D721Med (cell line): ENCODE measurements at regions not wholly inside any gene's neighbourhood (a gene's known extent, or its start where the extent isn't known, plus 50 kb on each side); places are given as distances from the start of the nearest gene placed in this dataset.

Experiments
- DNase-seq: peaks from one replicate; pipeline ENCODE4 v3.0.0; 2011; ENCODE audit warnings: low spot score; ENCODE audit not compliant: insufficient read length
- FAIRE-seq: peaks from 2 replicates; lab custom pipeline; 2011; peaks lifted over from hg19 to GRCh38; lab: Jason Lieb, UNC
- CTCF ChIP-seq: IDR thresholded peaks from 2 replicates; pipeline ENCODE4 v1.5.1; 2012; ENCODE audit warnings: mild to moderate bottlenecking, control low read depth; ENCODE audit not compliant: insufficient read depth; ENCODE audit errors: missing control alignments

DNA sequence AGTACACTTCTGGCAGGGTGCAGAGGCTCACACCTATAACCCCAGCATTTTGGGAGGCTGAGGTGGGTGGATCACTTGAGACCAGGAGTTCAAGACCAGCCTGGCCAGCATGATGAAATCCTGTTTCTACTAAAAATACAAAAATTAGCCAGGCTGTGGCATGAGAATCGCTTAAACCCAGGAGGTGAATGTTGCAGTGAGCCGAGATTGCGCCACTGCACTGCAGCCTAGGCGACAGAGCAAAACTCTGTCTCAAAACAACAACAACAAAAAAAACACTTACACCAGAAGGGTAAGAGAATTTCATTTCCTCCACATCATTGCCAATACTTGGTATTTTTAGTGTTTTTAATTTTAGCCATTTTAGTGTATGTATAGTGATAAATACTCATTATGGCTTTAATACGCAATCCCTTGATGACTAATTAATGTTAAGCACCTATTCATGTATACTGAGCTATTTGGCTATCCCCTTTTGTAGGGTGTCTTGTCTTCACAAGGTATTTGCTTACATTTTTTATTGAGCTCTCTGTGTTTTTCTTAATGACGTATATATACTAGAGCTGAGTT, 77.1 kb upstream of the TNR start:
- DNase-seq (no peak), FAIRE-seq (no peak)
- TF ChIP-seq CTCF, result no peak

DNA sequence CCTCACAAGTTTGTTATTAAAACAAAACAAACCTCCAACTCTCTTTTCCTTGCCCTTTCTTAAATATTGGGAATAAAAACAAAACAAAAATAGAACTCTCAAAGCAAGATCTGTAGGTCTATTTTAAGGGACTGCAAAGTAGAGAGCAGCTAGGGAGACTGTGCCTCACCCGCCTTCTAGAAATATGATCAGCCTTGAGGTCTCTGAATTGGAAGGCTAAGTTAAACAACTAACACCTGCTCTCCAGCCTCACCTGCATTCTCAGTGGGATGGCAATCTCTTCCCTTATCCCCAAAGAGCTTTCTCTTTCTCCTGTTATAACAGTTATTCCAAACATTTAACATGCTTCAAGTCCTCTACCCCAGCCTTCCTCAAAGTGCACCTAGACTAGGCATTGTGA, 75.5 kb upstream of the TNR start:
- DNase-seq, result no peak
- FAIRE-seq, result no peak
- no peak for TF ChIP-seq CTCF

GRCh38 chr1:175817445-175817844, 74.0 kb upstream of the TNR start:
- TF ChIP-seq CTCF, result no peak
- no peak for DNase-seq
- FAIRE-seq, result peak; percentile 21

- DNase-seq (no peak), FAIRE-seq (no peak)
- TF ChIP-seq CTCF, result no peak
Measured at GRCh38 chr1:175814885-175815284, 71.5 kb upstream of the TNR start.

- no peak for FAIRE-seq
- DNase-seq, result no peak
- TF ChIP-seq CTCF, result no peak
Measured at GRCh38 chr1:175812936-175813335, 69.5 kb upstream of the TNR start.

DNA sequence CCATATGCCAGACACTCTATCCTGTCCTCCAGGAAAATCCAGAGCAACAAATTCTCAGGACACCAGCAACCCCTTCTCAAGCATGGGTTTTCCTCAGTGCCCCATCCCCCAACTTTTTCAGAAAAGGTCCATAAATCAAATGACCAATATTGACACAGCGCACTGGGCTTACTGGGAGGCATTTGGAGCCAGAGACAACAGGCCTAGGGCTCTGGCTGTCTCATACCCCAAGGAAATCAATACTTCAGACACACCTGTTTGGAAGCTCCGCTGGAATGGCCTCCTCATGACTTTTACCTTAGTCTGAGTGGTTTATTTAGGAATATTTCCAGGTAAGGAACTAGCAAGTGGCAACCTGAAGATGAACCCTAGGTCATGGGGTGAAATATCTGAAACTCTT, 66.9 kb upstream of the TNR start:
- DNase-seq (no peak), FAIRE-seq (no peak)
- no peak for TF ChIP-seq CTCF

- no peak for DNase-seq
- no peak for TF ChIP-seq CTCF
- no peak for FAIRE-seq
Measured at GRCh38 chr1:175808999-175809398, 65.6 kb upstream of the TNR start.
